ENCODE measurements at regions not wholly inside any gene's neighbourhood (a gene's known extent, or its start where the extent isn't known, plus 50 kb on each side); places are given as distances from the start of the nearest gene placed in this dataset.
"Not testable (repeated sequence)": the region's sequence is repeated elsewhere in the genome, so short reads cannot be mapped to it uniquely, and the experiment has no call there.

GRCh38 chr10:52992567-52992966 is 220.0 kb upstream of the MBL2 start:
- no peak for DNase-seq

DNA sequence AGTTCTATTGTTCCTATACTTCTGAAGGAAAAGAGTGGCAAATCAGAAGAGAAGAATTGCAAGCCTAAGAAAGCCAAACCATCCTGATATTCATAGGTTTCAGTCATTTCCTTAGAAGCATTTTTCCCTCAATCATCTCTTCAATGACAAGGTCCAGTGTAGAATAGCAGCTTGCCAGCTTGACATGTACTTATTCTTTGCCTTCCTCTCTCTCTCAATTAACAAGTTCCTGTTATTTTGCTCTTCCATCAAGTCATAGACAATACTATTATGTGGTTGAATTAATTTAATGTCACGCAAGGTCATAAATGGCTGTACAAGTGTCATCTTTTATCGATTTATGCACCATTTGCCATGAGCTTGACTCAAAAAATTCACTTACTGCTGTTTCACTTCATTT is 216.3 kb upstream of the MBL2 start:
- DNase-seq, result no peak

DNA sequence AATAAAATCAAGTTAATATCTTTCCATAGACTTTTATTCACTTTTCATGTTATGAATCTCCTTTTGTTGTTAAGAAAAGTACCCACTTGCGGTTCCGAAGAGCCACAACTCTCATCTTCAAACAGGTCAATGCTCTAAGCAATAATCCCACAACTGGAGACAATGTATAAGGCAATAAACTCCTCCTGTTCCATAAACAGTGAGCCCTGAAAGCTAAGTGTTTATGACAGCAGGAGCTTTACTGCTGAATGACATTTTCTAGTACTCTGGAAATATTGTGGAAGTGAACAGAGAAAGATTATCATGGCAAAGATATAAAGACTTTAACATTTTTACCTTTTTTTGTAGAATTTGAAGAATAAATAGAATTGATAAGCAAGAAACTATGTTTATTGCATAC is 213.5 kb upstream of the MBL2 start:
- DNase-seq, result no peak

GRCh38 chr10:52984169-52984568 is 211.6 kb upstream of the MBL2 start:
- no peak for DNase-seq

- DNase-seq, result no peak
Observed at GRCh38 chr10:52979295-52979990, 206.9 kb upstream of the MBL2 start.

DNA sequence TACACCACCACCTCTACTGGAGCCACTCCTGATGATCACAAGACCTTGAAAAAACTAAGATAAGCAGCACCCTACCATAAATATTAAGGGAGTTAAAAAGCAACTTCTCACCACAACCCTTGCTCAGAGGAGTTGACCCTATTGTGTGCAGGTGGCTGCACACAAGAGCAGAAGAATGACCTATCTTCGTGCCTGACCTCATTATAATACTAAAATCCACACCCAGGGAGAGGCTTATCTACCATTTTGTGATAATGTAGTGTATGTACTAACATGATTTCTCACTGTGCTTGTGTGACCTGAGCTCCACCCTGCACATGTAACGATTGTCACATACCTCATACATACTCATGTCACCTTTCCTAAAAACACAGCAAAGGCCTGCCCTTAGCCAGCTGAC is 205.0 kb upstream of the MBL2 start:
- no peak for DNase-seq

- DNase-seq, result no peak
Observed at GRCh38 chr10:52967806-52968795, 195.5 kb upstream of the MBL2 start.

DNA sequence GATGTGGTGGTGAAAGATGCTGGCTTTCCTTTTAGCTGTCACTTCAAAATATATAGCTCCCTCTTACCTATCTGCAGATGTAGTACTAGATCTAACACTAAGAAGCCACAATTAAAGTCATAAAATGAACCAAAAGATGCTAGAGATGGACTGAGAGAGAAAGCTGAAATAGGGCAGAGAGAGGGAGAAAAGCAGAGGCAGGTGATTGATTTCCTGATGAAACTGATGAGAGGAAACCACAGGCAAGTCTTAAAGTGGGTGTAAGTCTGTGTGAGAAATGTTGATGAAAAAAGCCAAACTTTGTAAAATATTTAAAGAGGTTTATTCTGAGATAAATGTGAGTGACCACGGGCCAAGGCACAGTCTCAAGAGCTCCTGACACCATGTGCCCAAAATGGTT is 194.3 kb upstream of the MBL2 start:
- no peak for DNase-seq

GRCh38 chr10:52965938-52966401 is 193.4 kb upstream of the MBL2 start:
- no peak for DNase-seq

- DNase-seq, result no peak
Observed at GRCh38 chr10:52965509-52965908, 192.9 kb upstream of the MBL2 start.

GRCh38 chr10:52961323-52961722 is 188.7 kb upstream of the MBL2 start:
- no peak for DNase-seq

GRCh38 chr10:52959810-52960209 is 187.2 kb upstream of the MBL2 start:
- no peak for DNase-seq

DNA sequence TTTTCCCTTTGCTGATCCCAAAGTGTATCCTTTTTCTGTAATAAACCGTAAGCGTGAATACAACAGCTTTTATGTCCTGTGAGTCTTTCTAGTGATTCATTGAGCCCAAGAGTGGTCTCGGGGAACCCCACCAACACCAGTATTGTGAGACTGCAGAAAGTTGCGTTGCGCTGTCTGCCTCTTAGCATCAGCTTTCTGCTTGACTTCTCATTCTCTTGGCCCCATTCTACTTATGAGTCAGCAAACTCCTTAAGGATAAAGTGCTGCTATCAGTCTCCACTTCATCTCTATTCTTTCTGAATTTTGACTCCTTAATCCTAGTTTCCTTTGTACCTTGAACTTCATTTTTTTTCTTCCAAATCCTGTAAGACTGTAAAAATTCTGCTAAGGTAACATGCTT is 184.3 kb upstream of the MBL2 start:
- DNase-seq, result no peak

DNA sequence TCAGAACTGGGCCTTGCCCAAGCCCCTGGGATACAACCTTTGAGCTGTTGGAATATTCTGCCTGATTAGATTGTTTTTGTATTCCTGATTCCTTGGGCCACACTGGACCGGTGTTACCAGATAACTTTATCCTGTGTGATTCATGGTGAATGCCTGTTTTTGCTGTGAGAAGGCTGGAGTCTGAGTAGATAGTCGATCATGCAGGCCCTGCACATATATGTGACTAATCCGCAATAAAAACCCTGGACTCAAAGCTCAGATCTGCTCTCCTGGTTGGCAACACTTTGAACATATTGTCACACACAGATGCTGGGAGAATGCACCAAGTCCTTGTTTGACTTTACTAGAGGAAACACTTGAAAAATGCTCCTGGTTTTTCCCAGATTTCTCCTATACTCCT is 183.9 kb upstream of the MBL2 start:
- no peak for DNase-seq

GRCh38 chr10:52955337-52955736 is 182.8 kb upstream of the MBL2 start:
- DNase-seq, result no peak

GRCh38 chr10:52954407-52954806 is 181.8 kb upstream of the MBL2 start:
- no peak for DNase-seq

DNA sequence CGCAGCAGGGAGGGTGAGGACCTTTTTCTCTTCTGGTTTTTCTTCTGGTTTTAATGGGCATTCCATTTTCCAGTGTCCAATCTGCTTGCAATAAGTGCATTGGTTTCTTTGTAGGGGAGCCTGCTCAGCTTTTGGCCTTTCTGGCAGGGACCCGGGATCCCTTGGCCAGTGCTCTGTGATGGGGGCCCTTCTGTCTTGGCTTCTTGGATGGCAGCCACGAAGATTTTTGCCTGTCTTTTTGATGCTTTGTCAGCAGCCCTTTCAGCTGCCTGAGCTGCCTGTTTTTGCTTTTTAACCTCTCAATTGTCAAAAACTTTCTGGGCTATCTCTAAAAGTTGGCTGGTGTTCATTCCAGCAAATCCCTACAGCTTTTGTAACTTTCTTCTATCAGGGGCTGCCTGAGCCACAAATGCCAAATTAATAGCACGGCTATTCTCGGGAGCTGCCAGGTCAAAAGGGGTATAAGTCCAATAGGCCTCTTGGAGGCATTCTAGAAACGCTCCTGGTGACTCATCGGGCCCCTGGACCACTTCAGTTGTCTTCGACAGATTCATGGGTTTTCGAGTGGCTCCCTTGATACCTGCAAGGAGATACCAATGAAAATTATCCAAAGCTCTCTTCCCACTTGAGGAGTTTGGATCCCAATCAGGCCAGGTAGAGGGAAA is 179.9 kb upstream of the MBL2 start:
- no peak for DNase-seq

GRCh38 chr10:52951824-52952223 is 179.2 kb upstream of the MBL2 start:
- DNase-seq, result no peak

DNA sequence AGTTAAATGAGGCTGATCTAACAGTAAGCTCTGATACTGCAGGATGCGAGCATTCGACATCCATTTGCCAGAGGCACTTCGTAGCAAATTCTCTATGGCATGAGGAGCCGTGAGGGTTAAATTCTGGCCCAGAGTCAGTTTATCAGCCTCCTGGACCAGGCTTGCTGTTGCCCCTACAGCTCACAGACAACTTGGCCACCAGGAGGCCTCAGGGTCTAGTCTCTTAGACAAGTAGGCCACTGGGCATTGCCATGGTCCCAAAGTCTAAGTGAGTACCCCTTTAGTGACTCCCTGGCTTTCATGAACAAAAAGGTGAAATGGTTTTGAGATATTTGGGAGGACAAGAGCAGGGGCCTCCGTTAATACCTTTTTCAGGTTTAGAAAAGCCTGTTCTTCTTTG is 178.0 kb upstream of the MBL2 start:
- DNase-seq, result no peak

DNA sequence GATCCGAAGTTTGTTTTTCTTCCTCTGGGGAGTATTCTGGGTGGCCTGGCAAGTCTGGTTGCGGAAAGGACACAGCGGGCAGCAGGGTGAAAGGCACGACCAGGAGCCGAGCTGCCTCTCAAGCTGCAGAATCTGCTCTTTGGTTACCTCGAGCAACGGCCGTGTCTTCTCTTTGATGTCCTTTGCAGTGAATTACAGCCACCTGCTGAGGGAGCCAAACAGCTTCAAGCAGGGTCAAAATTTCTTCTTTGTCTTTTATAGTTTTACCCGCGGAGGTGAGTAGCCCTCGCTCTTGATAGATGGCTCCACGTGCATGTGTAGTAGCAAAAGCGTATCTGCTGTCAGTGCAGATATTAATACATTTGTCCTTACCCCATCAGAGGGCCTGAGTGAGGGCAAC is 177.3 kb upstream of the MBL2 start:
- no peak for DNase-seq

DNA sequence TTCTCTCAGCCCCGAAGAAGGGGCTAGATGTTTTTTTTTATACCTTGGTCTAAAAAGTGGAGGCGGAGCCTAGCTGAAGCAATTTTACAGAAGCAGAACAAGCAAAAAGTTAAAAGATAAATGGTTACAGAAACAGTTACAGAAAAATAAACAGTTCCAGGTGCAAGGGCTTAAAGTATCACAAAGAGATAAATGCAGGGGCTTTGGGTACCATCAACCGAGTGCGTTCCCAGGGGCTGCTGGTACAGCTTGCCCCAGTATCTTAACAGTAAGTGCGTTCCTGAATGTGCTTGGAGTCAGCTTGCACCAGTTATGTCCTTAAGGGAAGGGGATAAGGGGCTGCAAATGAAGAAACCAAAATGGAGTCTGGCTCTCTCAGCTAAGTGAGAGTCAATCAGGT is 173.9 kb upstream of the MBL2 start:
- DNase-seq, result no peak

DNA sequence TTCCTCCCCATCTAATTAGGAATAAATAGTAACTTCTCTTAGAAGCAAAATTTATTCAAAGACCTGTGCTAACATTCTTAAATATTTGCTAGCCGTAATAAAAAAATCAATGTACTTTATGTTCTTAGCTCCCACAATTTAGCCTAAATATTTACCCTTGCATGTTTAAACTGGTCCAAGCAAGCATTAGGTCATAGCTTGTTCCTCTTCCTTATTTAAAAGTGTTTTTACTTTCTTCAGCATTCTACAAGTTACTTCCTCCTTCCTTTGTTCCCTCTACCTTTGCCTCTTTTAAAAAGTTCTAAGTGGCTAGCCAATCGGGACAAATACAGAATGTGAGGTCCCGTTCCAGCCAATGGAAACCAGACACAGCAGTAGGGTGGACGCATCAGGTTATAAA is 172.9 kb upstream of the MBL2 start:
- DNase-seq, result not testable (repeated sequence)

DNA sequence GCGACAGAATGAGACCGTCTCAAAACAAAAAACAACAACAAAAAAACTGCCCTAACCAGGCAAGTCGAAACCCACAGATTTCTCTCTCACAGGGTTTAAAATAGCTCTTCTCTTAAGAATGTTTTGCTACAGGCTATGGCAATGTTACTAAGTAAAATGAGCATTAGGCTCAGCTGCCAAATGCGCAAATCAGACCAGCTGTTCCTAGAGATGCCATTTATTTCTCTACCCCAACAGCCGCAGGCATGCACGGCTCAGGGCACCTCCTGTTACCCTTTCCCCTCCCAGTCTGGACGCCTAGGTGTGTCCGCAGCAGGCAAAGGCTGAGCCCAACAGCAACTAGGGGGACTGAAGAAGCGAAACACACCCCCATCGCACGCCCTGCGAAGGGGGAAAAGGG is 168.3 kb upstream of the MBL2 start:
- no peak for DNase-seq

DNA sequence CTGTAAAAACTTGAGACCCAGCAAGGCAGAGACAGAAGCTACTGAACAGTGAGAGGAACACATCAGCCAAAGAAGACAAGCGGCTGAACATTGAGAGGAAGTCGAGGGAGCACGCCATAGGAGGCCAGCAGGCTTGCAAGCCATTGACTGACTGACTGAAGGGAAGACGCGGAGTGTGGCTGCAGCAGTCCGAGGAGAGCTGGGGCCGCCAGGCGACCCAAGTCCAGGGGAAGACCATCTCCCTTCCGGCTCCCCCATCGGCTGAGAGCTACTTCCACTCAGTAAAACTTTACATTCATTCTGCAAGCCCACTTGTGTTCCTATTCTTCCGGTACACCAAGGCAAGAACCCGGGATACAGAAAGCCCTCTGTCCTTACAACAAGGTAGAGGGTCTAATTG is 167.3 kb upstream of the MBL2 start:
- DNase-seq, result no peak

Data from SW 1271 (cell line).